Kidney epithelial cell (primary cell): ENCODE measurements at regions not wholly inside any gene's neighbourhood (a gene's known extent, or its start where the extent isn't known, plus 50 kb on each side); places are given as distances from the start of the nearest gene placed in this dataset.

ENCODE experiments used
- DNase-seq: peaks from one replicate; pipeline ENCODE4 v3.0.0-alpha.2; 2010; ENCODE audit warnings: low read depth
- H3K27me3 ChIP-seq: 2 replicates; pipeline ENCODE4 v1.6.0; 2011; ENCODE audit warnings: low read length; ENCODE audit not compliant: control insufficient read depth, insufficient read depth
- H3K36me3 ChIP-seq: 2 replicates; pipeline ENCODE4 v1.5.1; 2011; ENCODE audit warnings: low read length; ENCODE audit not compliant: control insufficient read depth, insufficient read depth
- H3K4me3 ChIP-seq: 2 replicates; pipeline ENCODE4 v1.5.1; 2011; ENCODE audit warnings: low read depth, mild to moderate bottlenecking, control low read depth, low read length
- TF ChIP-seq, protein P1 (sequence below): IDR thresholded peaks from 2 replicates; pipeline ENCODE4 v1.5.1; 2011; ENCODE audit warnings: mild to moderate bottlenecking, moderate library complexity, low read length, control low read depth, inconsistent platforms; ENCODE audit not compliant: insufficient read depth, poor library complexity, severe bottlenecking

DNA sequence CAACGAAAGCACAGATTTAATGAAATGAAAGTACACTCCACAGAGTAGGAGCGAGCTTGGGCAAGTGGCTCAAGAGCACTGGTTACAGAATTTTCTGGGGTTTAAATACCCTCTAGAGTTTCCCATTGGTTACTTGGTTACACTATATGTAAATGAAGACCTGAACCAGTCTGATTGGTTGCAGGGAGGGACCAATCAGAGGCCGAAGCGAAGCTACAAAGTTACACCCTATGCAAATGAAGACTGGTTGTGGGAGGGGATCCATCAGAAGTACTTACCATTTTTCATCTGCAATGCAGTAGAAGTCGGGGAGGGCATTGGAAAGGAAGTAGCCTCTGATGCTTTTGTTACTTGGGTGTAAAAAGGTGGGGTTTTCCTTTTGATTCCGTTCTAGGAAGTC is 132.0 kb downstream of the PMP22 start:
- Histone ChIP-seq H3K4me3 (no peak overlapping the region), H3K36me3 (no peaks in the 10 kb centered on the region), H3K27me3 (no peaks in the 10 kb centered on the region)
- DNase-seq: no peak
- TF ChIP-seq, protein P1, sequence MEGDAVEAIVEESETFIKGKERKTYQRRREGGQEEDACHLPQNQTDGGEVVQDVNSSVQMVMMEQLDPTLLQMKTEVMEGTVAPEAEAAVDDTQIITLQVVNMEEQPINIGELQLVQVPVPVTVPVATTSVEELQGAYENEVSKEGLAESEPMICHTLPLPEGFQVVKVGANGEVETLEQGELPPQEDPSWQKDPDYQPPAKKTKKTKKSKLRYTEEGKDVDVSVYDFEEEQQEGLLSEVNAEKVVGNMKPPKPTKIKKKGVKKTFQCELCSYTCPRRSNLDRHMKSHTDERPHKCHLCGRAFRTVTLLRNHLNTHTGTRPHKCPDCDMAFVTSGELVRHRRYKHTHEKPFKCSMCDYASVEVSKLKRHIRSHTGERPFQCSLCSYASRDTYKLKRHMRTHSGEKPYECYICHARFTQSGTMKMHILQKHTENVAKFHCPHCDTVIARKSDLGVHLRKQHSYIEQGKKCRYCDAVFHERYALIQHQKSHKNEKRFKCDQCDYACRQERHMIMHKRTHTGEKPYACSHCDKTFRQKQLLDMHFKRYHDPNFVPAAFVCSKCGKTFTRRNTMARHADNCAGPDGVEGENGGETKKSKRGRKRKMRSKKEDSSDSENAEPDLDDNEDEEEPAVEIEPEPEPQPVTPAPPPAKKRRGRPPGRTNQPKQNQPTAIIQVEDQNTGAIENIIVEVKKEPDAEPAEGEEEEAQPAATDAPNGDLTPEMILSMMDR: no peak

DNA sequence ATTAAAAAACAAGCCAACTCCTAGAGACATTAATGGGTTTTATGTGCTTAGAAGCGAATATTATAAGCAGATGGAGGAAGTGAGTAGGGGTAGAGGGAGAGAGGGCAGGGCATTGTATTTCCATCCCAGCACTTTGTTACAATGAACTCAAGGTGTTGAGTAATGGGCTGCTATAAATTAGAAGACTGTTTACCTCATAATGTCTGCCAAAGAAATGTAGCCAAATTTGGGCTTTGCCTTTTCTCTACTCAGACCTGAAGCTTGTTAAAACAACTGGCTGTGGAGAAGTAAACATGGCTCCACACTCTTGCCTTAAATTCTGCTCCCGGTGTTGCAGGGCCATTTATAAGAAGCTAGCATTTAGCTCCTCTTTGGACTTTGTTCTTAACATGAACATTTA is 134.7 kb downstream of the PMP22 start:
- no peak for DNase-seq
- TF ChIP-seq, protein P1: no peak
- Histone ChIP-seq H3K36me3 (no peaks in the 10 kb centered on the region), H3K4me3 (no peak overlapping the region), H3K27me3 (no peaks in the 10 kb centered on the region)

DNA sequence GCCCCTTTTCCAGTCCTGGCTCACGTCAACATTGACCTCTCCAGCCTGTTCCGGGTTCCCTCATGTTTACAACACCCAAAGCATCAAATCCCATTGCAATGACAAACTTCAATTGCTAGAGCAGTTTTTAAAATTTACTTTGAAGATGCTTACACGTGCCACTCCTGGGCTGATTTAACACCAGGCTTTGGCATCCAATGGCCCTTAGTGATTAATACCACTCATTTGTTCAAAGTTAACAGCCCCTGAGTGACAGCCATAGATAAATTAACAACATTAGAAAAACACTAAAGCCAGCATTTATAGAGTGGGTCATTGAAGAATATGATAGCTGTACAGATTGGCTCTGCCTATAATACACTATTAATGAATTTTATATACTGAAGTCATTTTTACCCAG is 135.1 kb downstream of the PMP22 start:
- Histone ChIP-seq H3K27me3 (no peaks in the 10 kb centered on the region), H3K36me3 (no peaks in the 10 kb centered on the region), H3K4me3 (no peak overlapping the region)
- no peak for DNase-seq
- TF ChIP-seq, protein P1: no peak

DNA sequence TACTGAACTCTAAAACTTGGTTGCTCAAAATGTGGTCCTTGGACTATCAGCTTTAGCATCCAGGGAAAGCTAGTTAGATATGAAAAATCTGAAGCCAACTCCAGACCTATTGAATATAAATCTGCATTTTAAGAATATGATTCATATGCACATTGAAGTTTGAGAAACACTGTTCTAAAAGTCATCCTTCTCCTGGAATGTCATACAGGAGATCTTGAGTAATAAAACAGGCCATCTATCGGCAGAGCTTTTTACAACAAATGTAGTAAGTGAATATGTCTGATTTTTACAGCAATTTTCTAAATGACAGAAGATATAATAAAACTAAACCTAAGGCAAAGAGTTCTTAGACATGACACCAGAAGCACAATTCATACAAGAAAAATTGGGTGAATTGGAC is 140.4 kb downstream of the PMP22 start:
- Histone ChIP-seq H3K36me3 (no peaks in the 10 kb centered on the region), H3K27me3 (no peaks in the 10 kb centered on the region), H3K4me3 (no peak overlapping the region)
- DNase-seq: no peak
- TF ChIP-seq, protein P1: no peak

DNA sequence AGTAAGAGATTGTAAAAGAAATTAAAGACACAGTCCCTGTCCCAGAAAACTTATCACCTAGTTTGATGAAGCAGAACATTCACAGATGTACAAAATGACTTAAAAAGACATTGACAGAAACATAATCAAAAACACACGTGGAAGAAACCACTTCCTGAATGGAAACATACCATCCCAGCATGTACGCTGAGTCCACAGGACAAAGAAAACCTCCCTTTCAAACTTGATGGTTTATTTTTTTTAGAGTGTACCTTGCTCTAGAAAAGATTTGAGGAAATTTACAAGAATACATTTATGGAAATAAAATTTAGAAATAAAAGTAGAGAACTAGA is 140.9 kb downstream of the PMP22 start:
- Histone ChIP-seq H3K27me3 (no peaks in the 10 kb centered on the region), H3K4me3 (no peak overlapping the region), H3K36me3 (no peaks in the 10 kb centered on the region)
- DNase-seq: no peak
- TF ChIP-seq, protein P1: no peak

DNA sequence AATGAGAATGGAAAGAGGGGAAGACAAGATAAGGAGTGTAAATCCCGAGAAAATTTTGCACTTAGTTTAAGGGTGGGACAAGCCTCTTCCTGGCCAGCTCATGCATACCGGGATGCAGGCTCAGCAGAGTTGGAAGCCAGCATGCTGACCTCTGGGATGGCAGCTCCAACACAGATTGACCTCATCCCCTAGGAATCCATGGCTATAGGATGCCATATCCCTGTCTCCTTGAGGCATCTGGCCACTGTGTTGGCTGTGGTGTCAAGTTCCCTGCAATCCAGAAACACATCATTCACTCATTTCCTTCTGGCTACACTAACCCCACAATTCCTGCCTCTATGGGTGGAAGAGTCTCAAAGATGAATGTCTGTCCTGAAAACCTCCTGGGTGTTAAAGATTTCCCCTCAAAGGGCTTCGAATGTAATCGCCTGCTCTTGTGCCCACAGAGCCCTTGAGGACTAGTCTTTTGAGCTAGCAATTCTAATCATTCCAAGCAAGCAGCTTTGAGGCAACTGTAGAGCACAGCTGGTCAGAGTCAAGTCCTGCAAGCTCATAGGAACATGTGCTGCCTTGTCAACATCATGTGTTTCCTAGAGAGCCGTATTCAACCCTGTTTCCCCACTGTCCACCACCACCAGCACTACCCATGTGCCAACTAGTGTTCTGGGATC is 141.4 kb downstream of the PMP22 start:
- no peak for DNase-seq
- H3K36me3 ChIP-seq: no peaks in the 10 kb centered on the region
- TF ChIP-seq, protein P1: no peak
- H3K27me3 ChIP-seq: no peaks in the 10 kb centered on the region
- H3K4me3 ChIP-seq: no peak overlapping the region
